SK-N-SH treated with all-trans-retinoic acid at 6 μM for 48 hours (cell line): ENCODE measurements at regions not wholly inside any gene's neighbourhood (a gene's known extent, or its start where the extent isn't known, plus 50 kb on each side); places are given as distances from the start of the nearest gene placed in this dataset.

Experiments
- PPARA ChIP-seq: fragments of 250-450 bp; sonication (Bioruptor Pico); IDR thresholded peaks from 2 replicates; pipeline ENCODE4 v1.5.0; 2020; ENCODE audit warnings: mild to moderate bottlenecking, borderline replicate concordance
- RARB ChIP-seq: fragments of 250-450 bp; sonication (Bioruptor Pico); IDR thresholded peaks from 2 replicates; pipeline ENCODE4 v1.8.0; 2021; ENCODE audit warnings: mild to moderate bottlenecking, moderate library complexity
- TCF4 ChIP-seq: fragments of 250-450 bp; sonication (Bioruptor Pico); IDR thresholded peaks from 2 replicates; pipeline ENCODE4 v1.8.0; 2021; ENCODE audit warnings: mild to moderate bottlenecking, moderate library complexity, borderline replicate concordance
- ZFP3 ChIP-seq: fragments of 250-450 bp; sonication (Bioruptor Pico); IDR thresholded peaks from 2 replicates; pipeline ENCODE4 v1.5.0; 2020; ENCODE audit warnings: mild to moderate bottlenecking, moderate library complexity
- ZNF565 ChIP-seq: fragments of 450-650 bp; formaldehyde crosslinking; conservative IDR thresholded peaks from 2 replicates; pipeline ENCODE4 v1.5.0; 2020; ENCODE audit warnings: low read depth, mild to moderate bottlenecking, moderate library complexity
- ZNF8 ChIP-seq: fragments of 450-650 bp; formaldehyde crosslinking; IDR thresholded peaks from 2 replicates; pipeline ENCODE4 v1.5.0; 2020; ENCODE audit warnings: mild to moderate bottlenecking, moderate library complexity
- TF ChIP-seq, protein P1 (sequence below): fragments of 250-450 bp; sonication (Bioruptor Pico); IDR thresholded peaks from 2 replicates; pipeline ENCODE4 v1.5.1; 2020; ENCODE audit warnings: low read depth, mild to moderate bottlenecking, moderate library complexity
- TF ChIP-seq, protein P2 (sequence below): fragments of 250-450 bp; sonication (Bioruptor Pico); IDR thresholded peaks from 2 replicates; pipeline ENCODE4 v1.8.0; 2020; ENCODE audit warnings: mild to moderate bottlenecking, moderate library complexity, borderline replicate concordance

DNA sequence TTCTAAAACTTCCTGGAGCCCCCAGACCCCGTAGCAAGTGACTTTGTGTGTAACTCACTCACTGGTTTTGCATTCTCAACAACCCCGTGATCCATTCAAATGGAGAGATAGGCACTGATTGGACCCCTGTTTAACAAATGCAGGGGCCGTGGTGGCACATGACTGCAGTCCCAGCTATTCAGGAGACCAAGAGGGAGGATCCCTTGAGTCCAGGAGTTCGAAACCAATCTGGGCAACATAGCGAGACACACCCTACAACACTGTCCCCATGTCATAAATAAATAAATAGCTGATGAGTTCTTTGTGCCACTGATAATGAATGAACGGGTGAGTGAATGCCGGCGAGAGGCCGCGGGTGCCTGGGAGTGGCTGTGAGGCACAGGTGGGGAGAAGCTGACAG lies 59.4 kb upstream of the PAX7 start:
- no peak for TF ChIP-seq ZFP3
- TF ChIP-seq, protein P1, sequence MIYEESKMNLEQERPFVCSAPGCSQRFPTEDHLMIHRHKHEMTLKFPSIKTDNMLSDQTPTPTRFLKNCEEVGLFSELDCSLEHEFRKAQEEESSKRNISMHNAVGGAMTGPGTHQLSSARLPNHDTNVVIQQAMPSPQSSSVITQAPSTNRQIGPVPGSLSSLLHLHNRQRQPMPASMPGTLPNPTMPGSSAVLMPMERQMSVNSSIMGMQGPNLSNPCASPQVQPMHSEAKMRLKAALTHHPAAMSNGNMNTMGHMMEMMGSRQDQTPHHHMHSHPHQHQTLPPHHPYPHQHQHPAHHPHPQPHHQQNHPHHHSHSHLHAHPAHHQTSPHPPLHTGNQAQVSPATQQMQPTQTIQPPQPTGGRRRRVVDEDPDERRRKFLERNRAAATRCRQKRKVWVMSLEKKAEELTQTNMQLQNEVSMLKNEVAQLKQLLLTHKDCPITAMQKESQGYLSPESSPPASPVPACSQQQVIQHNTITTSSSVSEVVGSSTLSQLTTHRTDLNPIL (CRISPR knock-in tag), result no peak
- TF ChIP-seq RARB (CRISPR knock-in tag), result no peak
- TF ChIP-seq, protein P2, sequence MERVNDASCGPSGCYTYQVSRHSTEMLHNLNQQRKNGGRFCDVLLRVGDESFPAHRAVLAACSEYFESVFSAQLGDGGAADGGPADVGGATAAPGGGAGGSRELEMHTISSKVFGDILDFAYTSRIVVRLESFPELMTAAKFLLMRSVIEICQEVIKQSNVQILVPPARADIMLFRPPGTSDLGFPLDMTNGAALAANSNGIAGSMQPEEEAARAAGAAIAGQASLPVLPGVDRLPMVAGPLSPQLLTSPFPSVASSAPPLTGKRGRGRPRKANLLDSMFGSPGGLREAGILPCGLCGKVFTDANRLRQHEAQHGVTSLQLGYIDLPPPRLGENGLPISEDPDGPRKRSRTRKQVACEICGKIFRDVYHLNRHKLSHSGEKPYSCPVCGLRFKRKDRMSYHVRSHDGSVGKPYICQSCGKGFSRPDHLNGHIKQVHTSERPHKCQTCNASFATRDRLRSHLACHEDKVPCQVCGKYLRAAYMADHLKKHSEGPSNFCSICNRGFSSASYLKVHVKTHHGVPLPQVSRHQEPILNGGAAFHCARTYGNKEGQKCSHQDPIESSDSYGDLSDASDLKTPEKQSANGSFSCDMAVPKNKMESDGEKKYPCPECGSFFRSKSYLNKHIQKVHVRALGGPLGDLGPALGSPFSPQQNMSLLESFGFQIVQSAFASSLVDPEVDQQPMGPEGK (CRISPR knock-in tag), result no peak
- TF ChIP-seq ZNF565, result no peak
- TF ChIP-seq PPARA (CRISPR knock-in tag), result no peak
- no peak for TF ChIP-seq ZNF8 (CRISPR knock-in tag)
- no peak for TF ChIP-seq TCF4 (CRISPR knock-in tag)
